NCI-H526 (cell line): ENCODE measurements at regions not wholly inside any gene's neighbourhood (a gene's known extent, or its start where the extent isn't known, plus 50 kb on each side); places are given as distances from the start of the nearest gene placed in this dataset.

Source experiments
- DNase-seq, 2 experiments: peaks; one replicate each; lab custom pipeline; 2025; lab: John Stamatoyannopoulos, UW

- DNase-seq, result no peak
Measured at GRCh38 chr11:95353706-95354105, 122.7 kb upstream of the SESN3 start.

GRCh38 chr11:95352733-95353346 is 121.8 kb upstream of the SESN3 start:
- no peak for DNase-seq

GRCh38 chr11:95349345-95349942 is 118.4 kb upstream of the SESN3 start:
- no peak for DNase-seq

DNA sequence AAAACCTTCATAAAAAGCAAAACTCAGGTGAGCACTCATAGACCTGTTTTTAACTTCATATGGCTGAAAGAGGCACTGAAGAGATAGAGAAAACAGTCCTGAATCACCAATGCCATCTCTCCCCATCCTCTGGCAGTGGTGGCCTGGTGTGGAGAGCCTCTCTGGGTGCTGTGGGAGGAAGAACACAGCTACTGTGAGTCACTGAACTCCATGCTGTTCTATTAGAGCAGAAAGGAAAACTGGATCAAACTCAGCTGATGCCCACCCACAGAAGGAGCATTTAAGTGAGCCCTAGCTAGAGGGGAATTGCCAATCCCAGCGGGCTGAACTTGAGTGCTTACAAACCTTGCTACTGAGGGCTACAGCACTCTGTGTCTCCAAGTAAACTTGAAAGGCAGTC is 115.3 kb upstream of the SESN3 start:
- no peak for DNase-seq

DNA sequence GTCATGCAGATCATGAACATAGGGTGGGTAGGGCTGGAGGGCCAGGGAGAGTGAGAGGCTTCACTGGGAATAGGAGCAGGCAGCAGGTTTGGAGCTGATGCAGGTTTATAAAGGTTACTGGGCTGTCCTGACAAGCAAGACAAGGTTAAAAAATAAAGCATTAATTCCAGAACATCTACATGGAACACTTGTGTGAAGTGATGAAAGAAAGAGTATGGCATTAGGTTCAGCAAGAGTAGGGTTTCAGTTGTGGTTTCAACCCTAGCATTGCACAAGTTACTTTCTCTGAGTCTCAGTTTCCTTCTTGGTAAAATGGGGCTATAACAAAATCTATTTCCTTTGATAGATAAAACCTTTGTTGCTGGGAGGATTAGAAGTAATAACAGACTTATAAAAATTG is 114.6 kb upstream of the SESN3 start:
- no peak for DNase-seq

GRCh38 chr11:95344932-95345642 is 114.1 kb upstream of the SESN3 start:
- no peak for DNase-seq

DNA sequence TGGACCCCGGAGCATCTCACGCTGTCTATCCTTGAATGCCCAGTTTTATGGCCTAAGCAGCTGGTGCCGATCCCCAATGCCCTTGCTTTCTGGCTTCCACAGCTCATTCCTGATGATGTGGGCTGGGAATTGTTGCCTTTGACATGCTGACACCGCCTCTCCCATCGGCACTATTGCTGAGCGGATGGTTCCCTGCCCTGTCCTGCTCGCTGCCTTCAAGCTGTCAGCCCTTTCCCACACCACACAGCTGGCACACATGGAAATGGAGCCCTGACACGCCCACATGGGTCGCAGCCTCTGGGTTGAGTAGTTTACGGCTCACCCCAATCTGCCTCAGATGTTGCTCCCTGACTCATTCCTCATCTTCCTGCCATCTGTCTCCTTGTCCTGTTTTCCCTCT is 110.2 kb upstream of the SESN3 start:
- DNase-seq, result no peak

GRCh38 chr11:95339086-95339901 is 108.3 kb upstream of the SESN3 start:
- DNase-seq, result no peak

GRCh38 chr11:95338430-95338991 is 107.5 kb upstream of the SESN3 start:
- peak; percentile 58 to 75 for DNase-seq

GRCh38 chr11:95337972-95338429 is 107.0 kb upstream of the SESN3 start:
- DNase-seq, result no peak

DNA sequence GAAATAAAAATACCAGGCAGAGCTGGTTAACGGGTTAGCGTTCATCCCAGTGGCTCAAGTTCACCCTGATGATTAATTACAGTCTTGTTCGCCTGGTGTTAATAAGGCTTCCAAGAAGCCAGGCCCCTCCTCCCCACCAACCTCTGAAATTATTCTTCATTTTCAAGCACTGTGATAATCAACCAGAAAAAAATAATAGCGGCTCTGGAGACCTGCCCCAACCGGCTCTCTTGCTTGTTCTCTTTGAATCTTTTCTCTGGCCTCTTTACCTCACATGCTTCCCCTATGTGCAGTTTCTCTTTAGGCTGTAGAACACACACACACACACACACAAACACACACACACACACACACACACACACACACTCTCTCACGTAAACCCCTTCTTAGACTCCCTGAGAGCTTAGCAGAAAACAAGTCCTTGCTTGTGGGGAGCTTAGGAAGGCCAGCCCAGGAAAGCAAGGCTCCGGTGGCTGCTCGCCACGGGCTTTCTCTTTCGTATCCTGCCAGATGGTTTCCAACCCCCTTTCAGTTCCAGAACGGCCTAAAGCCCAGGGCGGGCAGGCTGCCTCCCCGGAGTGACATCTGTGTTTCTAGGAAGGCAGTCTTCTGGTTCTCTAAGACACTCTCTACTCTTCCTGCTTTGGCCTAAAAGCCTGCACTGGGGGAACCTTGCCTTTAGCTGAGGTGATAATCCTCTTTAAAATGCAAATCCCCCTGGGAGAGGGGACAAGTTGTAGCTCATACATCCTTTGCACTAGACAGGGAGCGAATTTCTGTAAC is 106.4 kb upstream of the SESN3 start:
- DNase-seq, result peak; percentile 49 to 61

GRCh38 chr11:95335989-95336388 is 105.0 kb upstream of the SESN3 start:
- peak in 1 of 2 experiments; percentile 13 for DNase-seq

DNA sequence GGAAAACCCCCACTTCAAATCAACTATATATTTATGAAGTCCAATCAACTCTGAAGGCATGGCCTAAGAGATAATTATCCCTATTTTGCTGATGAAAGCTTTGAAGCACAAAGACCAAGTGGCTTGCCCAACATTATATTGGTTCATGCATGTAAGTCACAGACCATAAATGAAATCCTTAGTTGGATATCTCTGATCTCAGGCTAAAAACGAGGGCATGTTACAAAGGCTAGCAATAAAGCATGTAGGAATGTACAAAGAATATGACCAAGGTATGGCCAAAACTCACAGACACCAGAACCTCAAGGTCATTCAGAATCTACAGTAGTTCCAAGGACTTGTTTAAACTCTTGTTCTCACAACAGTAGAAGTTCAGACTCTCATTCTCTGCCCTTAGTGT is 100.2 kb upstream of the SESN3 start:
- DNase-seq, result no peak

- DNase-seq, result no peak
Measured at GRCh38 chr11:95330302-95330701, 99.3 kb upstream of the SESN3 start.

DNA sequence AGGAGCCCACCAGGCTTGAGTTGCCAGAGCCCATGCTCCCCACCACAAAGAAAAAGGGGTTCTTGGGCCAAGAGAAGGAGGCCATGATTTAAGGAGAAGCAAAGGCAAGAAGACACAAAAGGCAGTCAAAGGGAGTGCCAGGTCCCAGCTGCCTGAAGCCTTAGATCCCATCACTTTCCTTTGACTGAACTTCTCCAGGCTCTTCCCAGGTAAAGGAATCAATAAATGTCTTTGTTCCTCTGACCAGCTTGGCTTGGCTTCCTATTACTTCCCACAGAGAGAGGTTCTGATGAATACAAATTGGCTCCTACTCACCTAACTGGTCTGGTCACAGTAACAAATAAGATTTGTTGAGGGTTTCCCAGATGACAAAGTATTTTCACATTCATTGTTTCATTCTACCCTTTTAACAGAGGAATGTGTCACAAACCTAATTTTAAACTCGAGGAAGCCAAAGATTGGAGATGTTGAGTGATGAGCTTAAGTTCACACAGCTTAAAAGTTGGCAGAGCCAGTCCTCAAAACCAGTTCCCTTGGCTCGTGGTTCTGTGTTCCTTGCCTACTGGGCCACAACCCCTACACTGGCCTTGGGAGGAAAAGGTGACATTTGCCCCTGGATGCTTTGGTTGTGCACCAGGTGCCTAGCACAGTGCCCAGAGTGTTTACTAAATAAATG is 96.4 kb upstream of the SESN3 start:
- DNase-seq, result peak; percentile 54 to 58

DNA sequence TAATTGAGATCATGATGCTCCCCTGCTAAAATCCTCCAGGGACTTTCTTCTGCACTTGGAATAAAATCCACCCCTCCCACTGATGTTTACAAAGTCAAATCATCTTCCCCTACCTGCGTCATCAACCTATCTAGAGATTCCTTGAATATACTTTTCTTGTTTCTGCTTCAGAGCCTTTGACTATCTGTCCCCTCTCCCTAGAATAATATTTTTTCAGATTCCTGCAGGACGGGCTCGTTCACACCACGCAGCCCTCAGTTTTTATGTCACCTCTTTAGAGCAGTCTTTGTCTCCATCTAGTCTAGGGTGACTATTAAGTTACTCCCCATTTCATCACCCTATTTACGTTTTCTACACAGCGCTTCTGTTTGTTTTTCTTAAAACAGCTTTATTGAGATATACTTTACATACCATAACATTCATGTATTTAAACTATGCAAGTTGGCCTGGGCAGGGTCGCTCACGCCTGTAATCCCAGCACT is 94.8 kb upstream of the SESN3 start:
- DNase-seq, result peak; percentile 97 to 98

DNA sequence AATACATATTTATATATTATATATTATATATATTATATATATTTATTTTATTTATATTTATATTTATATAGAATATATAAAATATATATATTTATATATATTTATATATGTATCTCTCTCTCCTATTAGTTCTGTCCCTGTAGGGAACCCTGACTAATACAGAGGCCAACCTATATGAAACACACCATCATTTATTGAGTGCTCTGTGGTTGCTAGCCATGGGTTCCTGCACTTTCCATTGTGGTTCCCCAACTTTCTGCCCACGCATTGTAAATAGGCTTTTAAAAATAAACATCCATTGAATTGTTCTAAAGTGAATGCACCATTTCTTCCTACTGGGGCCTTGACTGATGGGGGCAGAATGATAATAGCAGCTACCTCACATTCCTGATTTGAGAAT is 93.8 kb upstream of the SESN3 start:
- DNase-seq, result no peak

GRCh38 chr11:95322539-95322938 is 91.5 kb upstream of the SESN3 start:
- no peak for DNase-seq

- no peak for DNase-seq
Measured at GRCh38 chr11:95318498-95318897, 87.5 kb upstream of the SESN3 start.

- DNase-seq, result no peak
Measured at GRCh38 chr11:95308512-95309035, 77.6 kb upstream of the SESN3 start.
